ENCODE measurements at regions not wholly inside any gene's neighbourhood (a gene's known extent, or its start where the extent isn't known, plus 50 kb on each side); places are given as distances from the start of the nearest gene placed in this dataset.
"Not testable (repeated sequence)": the region's sequence is repeated elsewhere in the genome, so short reads cannot be mapped to it uniquely, and the experiment has no call there.

GRCh38 chr5:91315701-91316100 lies 67.4 kb downstream of the ARRDC3 start:
- no peak for DNase-seq

- peak; percentile 98 for DNase-seq
These were observed 69.1 kb downstream of the ARRDC3 start for GRCh38 chr5:91313757-91314673.

- no peak for DNase-seq
These were observed 70.4 kb downstream of the ARRDC3 start for GRCh38 chr5:91312698-91313097.

GRCh38 chr5:91311697-91312501 lies 71.2 kb downstream of the ARRDC3 start:
- DNase-seq: peak; percentile 91

- DNase-seq: no peak
These were observed 71.9 kb downstream of the ARRDC3 start for GRCh38 chr5:91311168-91311696.

GRCh38 chr5:91308157-91308556 lies 75.0 kb downstream of the ARRDC3 start:
- DNase-seq: not testable (repeated sequence)

GRCh38 chr5:91307048-91307447 lies 76.1 kb downstream of the ARRDC3 start:
- no peak for DNase-seq

- no peak for DNase-seq
These were observed 76.6 kb downstream of the ARRDC3 start for GRCh38 chr5:91306497-91306896.

- DNase-seq: no peak
These were observed 77.5 kb downstream of the ARRDC3 start for GRCh38 chr5:91305640-91306039.

GRCh38 chr5:91304015-91304414 lies 79.1 kb downstream of the ARRDC3 start:
- not testable (repeated sequence) for DNase-seq

GRCh38 chr5:91302958-91303357 lies 80.2 kb downstream of the ARRDC3 start:
- DNase-seq: no peak

- DNase-seq: no peak
These were observed 80.8 kb downstream of the ARRDC3 start for GRCh38 chr5:91302305-91302704.

GRCh38 chr5:91301106-91301846 lies 81.8 kb downstream of the ARRDC3 start:
- DNase-seq: no peak

- DNase-seq: no peak
These were observed 85.1 kb downstream of the ARRDC3 start for GRCh38 chr5:91297994-91298393.

GRCh38 chr5:91296674-91297143 lies 86.4 kb downstream of the ARRDC3 start:
- no peak for DNase-seq

GRCh38 chr5:91296102-91296501 lies 87.0 kb downstream of the ARRDC3 start:
- not testable (repeated sequence) for DNase-seq

- DNase-seq: peak; percentile 48
These were observed 90.0 kb downstream of the ARRDC3 start for GRCh38 chr5:91293131-91293530.

- DNase-seq: no peak
These were observed 91.2 kb downstream of the ARRDC3 start for GRCh38 chr5:91291628-91292569.

GRCh38 chr5:91288118-91288916 lies 94.8 kb downstream of the ARRDC3 start:
- no peak for DNase-seq

GRCh38 chr5:91285062-91285461 lies 98.1 kb downstream of the ARRDC3 start:
- not testable (repeated sequence) for DNase-seq

GRCh38 chr5:91283899-91284298 lies 99.2 kb downstream of the ARRDC3 start:
- no peak for DNase-seq

All from activated CD4-positive, alpha-beta T cell treated with anti-CD3 and anti-CD28 coated beads, Interleukin-2, amount 50 U/mL, for 16 hours (primary cell).